ENCODE measurements at regions not wholly inside any gene's neighbourhood (a gene's known extent, or its start where the extent isn't known, plus 50 kb on each side); places are given as distances from the start of the nearest gene placed in this dataset.
"Not testable (repeated sequence)": the region's sequence is repeated elsewhere in the genome, so short reads cannot be mapped to it uniquely, and the experiment has no call there.

DNA sequence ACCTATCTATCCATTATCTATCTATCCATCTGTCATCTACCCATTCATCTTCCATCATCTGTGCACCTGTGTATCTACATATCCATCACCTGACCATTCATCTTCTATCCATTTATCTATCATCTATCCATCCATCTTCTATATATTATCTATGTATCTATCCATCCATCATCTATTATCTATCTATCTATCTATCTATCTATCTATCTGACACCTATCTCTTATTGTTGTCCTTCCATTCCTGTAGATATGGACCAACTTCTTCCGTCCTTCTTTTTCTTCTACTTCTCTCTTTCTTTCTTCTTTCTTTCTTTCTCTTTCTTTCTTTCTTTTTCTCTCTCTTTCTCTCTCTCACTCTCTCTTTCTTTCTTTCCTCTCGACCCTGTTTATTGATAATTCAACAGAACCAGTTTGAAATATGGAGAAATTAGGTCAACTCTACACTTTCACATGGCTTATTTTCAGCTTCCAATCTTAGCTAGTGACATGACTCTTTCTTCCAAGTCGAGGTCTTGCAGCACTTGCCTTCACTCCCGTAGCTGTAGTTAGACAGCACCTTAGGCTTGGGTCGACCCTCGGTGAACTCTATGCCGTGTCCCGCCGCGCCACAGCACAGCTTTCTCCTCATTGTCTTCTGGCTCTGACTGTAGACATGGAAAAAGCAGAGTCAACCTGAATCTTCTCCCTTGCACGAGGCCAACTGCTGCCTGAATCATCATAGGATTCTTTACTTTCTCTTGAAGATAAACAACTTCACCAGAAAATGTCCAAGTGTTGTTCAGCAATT, 110.4 kb upstream of the EXOC2 start:
- H3K36me3 ChIP-seq: no peaks in the 10 kb centered on the region
- H3K27ac ChIP-seq: no peak overlapping the region
- TF ChIP-seq, protein P1, sequence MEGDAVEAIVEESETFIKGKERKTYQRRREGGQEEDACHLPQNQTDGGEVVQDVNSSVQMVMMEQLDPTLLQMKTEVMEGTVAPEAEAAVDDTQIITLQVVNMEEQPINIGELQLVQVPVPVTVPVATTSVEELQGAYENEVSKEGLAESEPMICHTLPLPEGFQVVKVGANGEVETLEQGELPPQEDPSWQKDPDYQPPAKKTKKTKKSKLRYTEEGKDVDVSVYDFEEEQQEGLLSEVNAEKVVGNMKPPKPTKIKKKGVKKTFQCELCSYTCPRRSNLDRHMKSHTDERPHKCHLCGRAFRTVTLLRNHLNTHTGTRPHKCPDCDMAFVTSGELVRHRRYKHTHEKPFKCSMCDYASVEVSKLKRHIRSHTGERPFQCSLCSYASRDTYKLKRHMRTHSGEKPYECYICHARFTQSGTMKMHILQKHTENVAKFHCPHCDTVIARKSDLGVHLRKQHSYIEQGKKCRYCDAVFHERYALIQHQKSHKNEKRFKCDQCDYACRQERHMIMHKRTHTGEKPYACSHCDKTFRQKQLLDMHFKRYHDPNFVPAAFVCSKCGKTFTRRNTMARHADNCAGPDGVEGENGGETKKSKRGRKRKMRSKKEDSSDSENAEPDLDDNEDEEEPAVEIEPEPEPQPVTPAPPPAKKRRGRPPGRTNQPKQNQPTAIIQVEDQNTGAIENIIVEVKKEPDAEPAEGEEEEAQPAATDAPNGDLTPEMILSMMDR (IDR thresholded peaks at IDR 0.05): no peak
- H3K27me3 ChIP-seq: peaks cover 0 to 24% of the 10 kb centered on the region in 2 donors
- DNase-seq: no peak
- intact Hi-C loops (cut with DNase I; ENCODE audit: low total_unique reads): no loop called here
- H3K4me3 ChIP-seq: no peak overlapping the region
- no peaks in the 10 kb centered on the region for H3K9me3 ChIP-seq
- no peaks in the 10 kb centered on the region for H3K4me1 ChIP-seq

- TF ChIP-seq, protein P1 (IDR thresholded peaks at IDR 0.05): no peak
- intact Hi-C loops (cut with DNase I; ENCODE audit: low total_unique reads): no loop called here
Measured at GRCh38 chr6:802701-803100, 109.8 kb upstream of the EXOC2 start.

DNA sequence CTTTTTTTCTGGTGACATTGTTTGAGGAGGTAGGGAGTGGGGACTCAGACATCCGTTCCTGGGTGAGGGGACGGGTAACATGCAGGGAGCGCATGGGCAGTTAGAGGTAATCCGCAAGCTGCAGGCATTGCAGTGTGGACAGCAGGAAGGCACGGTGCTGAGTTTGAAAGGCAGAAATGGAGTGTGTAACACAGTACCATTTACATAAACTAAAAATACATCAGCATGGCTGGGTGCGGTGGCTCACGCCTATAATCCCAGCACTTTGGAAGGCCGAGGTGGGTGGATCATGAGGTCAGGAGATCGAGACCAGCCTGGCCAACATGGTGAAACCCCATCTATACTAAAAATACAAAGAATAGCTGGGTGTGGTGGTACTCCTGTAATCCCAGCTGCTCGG, 109.3 kb upstream of the EXOC2 start:
- H3K36me3 ChIP-seq; H3K27ac ChIP-seq; H3K4me3 ChIP-seq; DNase-seq; intact Hi-C loops (cut with DNase I; ENCODE audit: low total_unique reads); H3K4me1 ChIP-seq; H3K9me3 ChIP-seq: not testable (repeated sequence)
- H3K27me3 ChIP-seq: peaks cover 0 to 27% of the 10 kb centered on the region in 2 donors

More at GRCh38 chr6:802701-803100, 109.8 kb upstream of the EXOC2 start:
- Histone ChIP-seq H3K4me1 (no peaks in the 10 kb centered on the region), H3K27me3 (peaks cover 0 to 27% of the 10 kb centered on the region in 2 donors), H3K36me3 (no peaks in the 10 kb centered on the region), H3K27ac (no peak overlapping the region), H3K9me3 (no peaks in the 10 kb centered on the region), H3K4me3 (no peak overlapping the region)
- DNase-seq: no peak

DNA sequence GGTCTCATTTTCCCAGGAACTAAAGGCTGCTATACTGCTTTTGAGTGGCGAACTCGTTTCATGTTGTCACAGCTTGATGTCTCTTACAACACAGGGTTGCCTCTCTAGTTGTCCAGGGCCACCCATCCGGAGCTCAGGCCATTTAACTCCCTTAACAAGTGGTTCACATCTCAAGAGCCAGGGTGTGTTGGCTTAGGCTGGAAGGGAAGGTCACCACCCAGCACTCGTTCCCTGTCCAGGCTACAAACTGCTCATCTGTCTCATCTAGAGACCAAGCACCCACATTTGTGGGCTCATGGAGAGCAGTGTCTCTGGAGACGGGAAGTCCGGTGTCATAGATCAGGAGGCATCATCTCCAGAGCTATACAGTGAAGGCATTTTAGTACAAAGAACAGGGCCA, 106.8 kb upstream of the EXOC2 start:
- Histone ChIP-seq H3K36me3 (no peaks in the 10 kb centered on the region), H3K27ac (no peak overlapping the region), H3K4me3 (no peak overlapping the region), H3K4me1 (no peaks in the 10 kb centered on the region), H3K27me3 (peaks cover 0 to 35% of the 10 kb centered on the region in 2 donors), H3K9me3 (no peaks in the 10 kb centered on the region)
- no peak for DNase-seq
- TF ChIP-seq, protein P1 (IDR thresholded peaks at IDR 0.05): no peak
- intact Hi-C loops (cut with DNase I; ENCODE audit: low total_unique reads): loop anchor here (5.0 kb wide), 1 partner anchor 583 kb away; no protein-coding TSS in a partner anchor

- no peaks in the 10 kb centered on the region for H3K36me3 ChIP-seq
- H3K4me1 ChIP-seq: no peaks in the 10 kb centered on the region
- H3K9me3 ChIP-seq: no peaks in the 10 kb centered on the region
- H3K27ac ChIP-seq: no peak overlapping the region
- no peak for DNase-seq
- TF ChIP-seq, protein P1 (IDR thresholded peaks at IDR 0.05): peak; percentile 60 to 72
- intact Hi-C loops (cut with DNase I; ENCODE audit: low total_unique reads): loop anchor here (5.0 kb wide), 1 partner anchor 585 kb away; no protein-coding TSS in a partner anchor
- H3K27me3 ChIP-seq: peaks cover 0 to 50% of the 10 kb centered on the region in 2 donors
- H3K4me3 ChIP-seq: no peak overlapping the region
Measured at GRCh38 chr6:797479-798077, 104.6 kb upstream of the EXOC2 start.

DNA sequence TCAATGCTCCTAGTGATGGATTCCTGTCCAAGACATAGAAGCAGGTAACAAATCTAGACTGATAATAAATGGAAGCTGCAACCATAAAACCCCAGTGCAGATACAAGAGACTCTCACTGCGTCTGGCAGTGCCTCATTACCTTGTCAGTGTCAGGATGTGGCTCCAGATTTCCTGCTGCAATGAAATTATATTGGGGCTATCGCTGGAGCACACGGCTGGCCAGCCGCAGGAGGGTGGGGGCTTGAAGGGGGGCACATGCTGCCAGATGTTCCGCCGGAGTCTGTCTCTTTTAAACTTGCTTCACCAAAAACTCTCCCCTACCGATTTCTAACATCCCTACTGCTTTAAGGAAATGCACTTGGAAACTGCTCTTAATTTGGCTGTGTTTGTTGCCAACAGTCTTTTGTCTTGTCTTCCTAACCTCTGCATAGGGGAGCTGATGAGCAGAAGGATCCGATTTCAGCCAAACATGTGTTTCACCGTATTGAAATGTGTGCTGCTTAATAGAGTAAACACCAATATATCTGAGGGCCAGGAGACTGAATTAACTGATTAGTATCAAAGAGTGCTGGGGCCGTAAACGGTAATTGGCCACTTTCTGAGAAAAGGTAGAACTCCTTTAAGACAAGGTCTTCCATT, 102.2 kb upstream of the EXOC2 start:
- intact Hi-C loops (cut with DNase I; ENCODE audit: low total_unique reads): loop anchor here (5.0 kb wide), 1 partner anchor 587 kb away; no protein-coding TSS in a partner anchor
- TF ChIP-seq, protein P1 (IDR thresholded peaks at IDR 0.05): no peak
- no peaks in the 10 kb centered on the region for H3K9me3 ChIP-seq
- peaks cover 0 to 45% of the 10 kb centered on the region in 2 donors for H3K27me3 ChIP-seq
- no peaks in the 10 kb centered on the region for H3K36me3 ChIP-seq
- DNase-seq: no peak
- H3K4me3 ChIP-seq: no peak overlapping the region
- H3K4me1 ChIP-seq: no peaks in the 10 kb centered on the region
- H3K27ac ChIP-seq: no peak overlapping the region
